CD4-positive, alpha-beta T cell (primary cell): ENCODE measurements at regions not wholly inside any gene's neighbourhood (a gene's known extent, or its start where the extent isn't known, plus 50 kb on each side); places are given as distances from the start of the nearest gene placed in this dataset.

Source experiments
- ATAC-seq: fragments of 200-7000 bp; cut with Tn5 transposase; one replicate; pipeline ENCODE4 v1.10.0; 2022; ENCODE audit warnings: mild to moderate bottlenecking; ENCODE audit not compliant: poor library complexity
- CTCF ChIA-PET: fragments of 350-600 bp; sonication (Branson Sonifier 250); formaldehyde crosslinking; loops from one replicate; lab custom pipeline; 2021; ENCODE audit warnings: antibody characterized with exemption, inconsistent platforms; lab: Charles Lee
- POLR2A ChIA-PET: fragments of 350-600 bp; sonication (Branson Sonifier 250); formaldehyde crosslinking; loops from one replicate; lab custom pipeline; 2021; ENCODE audit warnings: antibody characterized with exemption, inconsistent platforms; lab: Charles Lee
- DNase-seq, 14 experiments: peaks; one replicate each; pipeline ENCODE4 v3.0.0-alpha.2; 2013 to 2020; ENCODE audit warnings: mixed read lengths in 2 of 14
- H3K27ac ChIP-seq, 2 donors: one replicate each; pipeline versions ENCODE4 v1.5.1 to v1.7.0; 2013; ENCODE audit warnings: low read length in 2 of 2, low read depth in 1 of 2, mild to moderate bottlenecking in 1 of 2
- H3K27me3 ChIP-seq, 2 experiments: 1 replicate in 1 of 2; 2 replicates in 1 of 2; pipeline versions ENCODE4 v1.6.1 to v1.7.0; 2013; ENCODE audit warnings: low read length in 2 of 2, control low read depth in 1 of 2, mild to moderate bottlenecking in 1 of 2, moderate library complexity in 1 of 2; ENCODE audit not compliant: insufficient read depth in 2 of 2, control insufficient read depth in 1 of 2
- H3K36me3 ChIP-seq: one replicate; pipeline ENCODE4 v1.6.1; 2013; ENCODE audit warnings: low read length, control low read depth; ENCODE audit not compliant: insufficient read depth
- H3K4me1 ChIP-seq: one replicate; pipeline ENCODE4 v1.6.1; 2013; ENCODE audit warnings: low read length, control low read depth; ENCODE audit not compliant: insufficient read depth
- H3K4me3 ChIP-seq: one replicate; pipeline ENCODE4 v1.5.1; 2013; ENCODE audit warnings: mild to moderate bottlenecking, low read length, moderate library complexity
- H3K9me3 ChIP-seq, 2 experiments: 1 replicate in 1 of 2; 2 replicates in 1 of 2; pipeline versions ENCODE4 v1.6.1 to v1.7.0; 2013; ENCODE audit warnings: low read length in 2 of 2, mild to moderate bottlenecking in 2 of 2, control low read depth in 1 of 2, moderate library complexity in 1 of 2; ENCODE audit not compliant: control insufficient read depth in 1 of 2, insufficient read depth in 1 of 2
- H3K27ac Mint-ChIP-seq: one replicate; pipeline ENCODE4 v1.8.0; 2020; ENCODE audit warnings: mixed read lengths
- H3K27me3 Mint-ChIP-seq: one replicate; pipeline ENCODE4 v1.8.0; 2021; ENCODE audit warnings: mixed read lengths
- H3K36me3 Mint-ChIP-seq: one replicate; pipeline ENCODE4 v1.8.0; 2021; ENCODE audit warnings: low read depth, mixed read lengths
- H3K4me1 Mint-ChIP-seq: one replicate; pipeline ENCODE4 v1.8.0; 2021; ENCODE audit warnings: low read depth, mixed read lengths
- H3K4me3 Mint-ChIP-seq: one replicate; pipeline ENCODE4 v1.8.0; 2020; ENCODE audit warnings: mild to moderate bottlenecking, mixed read lengths
- H3K9me3 Mint-ChIP-seq: one replicate; pipeline ENCODE4 v1.8.0; 2020; ENCODE audit warnings: mixed read lengths
- intact Hi-C, 2 experiments: fragments of 100-400 bp; cut with DNase I in 1 of 2; cut with micrococcal nuclease in 1 of 2; formaldehyde crosslinking; loops; one replicate each; pipeline versions ENCODE4 v1.15.1 to v1.9.0; 2023 to 2025; cut with DNase I, micrococcal nuclease
- TF ChIP-seq, protein P1 (sequence below): fragments of 200-600 bp; IDR thresholded peaks from one replicate; pipeline ENCODE4 v1.8.0; 2022; ENCODE audit warnings: antibody characterized with exemption, mild to moderate bottlenecking

DNA sequence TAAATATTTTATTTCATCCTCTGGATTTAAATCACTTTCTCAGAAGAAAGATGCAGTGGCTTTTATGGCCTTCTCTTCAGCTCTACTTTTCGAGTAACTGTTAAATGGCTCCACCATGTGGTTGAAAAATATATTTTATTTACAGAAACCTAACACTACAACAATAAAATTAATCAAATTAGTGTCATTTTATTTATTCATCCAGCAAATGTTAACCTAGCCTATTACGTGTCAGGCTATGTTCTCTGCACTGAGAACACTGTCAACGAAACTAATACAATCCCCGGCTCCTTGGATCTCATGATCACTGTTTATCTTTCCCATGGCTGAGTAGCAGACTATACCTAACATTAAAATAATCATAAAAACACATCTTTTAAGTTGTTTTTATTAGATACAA lies 148.0 kb upstream of the OSTN start:
- CTCF ChIA-PET, result no interaction called here

DNA sequence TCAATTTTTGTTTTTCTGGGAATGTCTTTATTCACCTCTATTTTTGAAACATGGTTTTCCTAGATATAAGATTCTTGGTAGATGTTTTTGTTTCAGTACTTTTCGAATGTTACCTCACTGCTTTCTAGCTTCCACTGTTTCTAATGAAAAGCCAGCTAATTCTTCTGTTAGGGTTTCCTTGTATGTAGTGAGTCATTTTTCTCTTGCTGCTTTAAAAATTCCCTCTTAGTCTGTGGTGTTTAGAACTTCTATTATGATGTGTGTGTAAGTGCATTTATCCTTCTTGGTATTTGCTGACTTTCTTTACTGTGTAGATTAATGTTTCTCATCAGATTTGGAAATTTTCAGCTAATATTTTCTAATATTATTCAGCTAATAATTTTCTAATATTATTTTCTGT lies 151.1 kb upstream of the OSTN start:
- no peaks in the 10 kb centered on the region for H3K36me3 ChIP-seq
- intact Hi-C loops, result no loop called here

More for the DNA sequence above, 148.0 kb upstream of the OSTN start:
- Histone ChIP-seq H3K27me3 (no peaks in the 10 kb centered on the region), H3K27ac (no peak overlapping the region), H3K4me1 (no peaks in the 10 kb centered on the region), H3K4me3 (no peak overlapping the region), H3K36me3 (no peaks in the 10 kb centered on the region), H3K9me3 (no peaks in the 10 kb centered on the region)
- ATAC-seq (no peak), DNase-seq (no peak)
- Mint-ChIP-seq H3K36me3 (no peaks in the 10 kb centered on the region), H3K9me3 (no peaks in the 10 kb centered on the region), H3K27me3 (no peaks in the 10 kb centered on the region), H3K4me3 (no peak overlapping the region), H3K27ac (no peak overlapping the region), H3K4me1 (no peaks in the 10 kb centered on the region)
- intact Hi-C loops, result loop anchor here in 1 of 2 experiments (5.0 kb wide), 1 partner anchor 1084 kb away; no protein-coding TSS in a partner anchor
- TF ChIP-seq, protein P1, sequence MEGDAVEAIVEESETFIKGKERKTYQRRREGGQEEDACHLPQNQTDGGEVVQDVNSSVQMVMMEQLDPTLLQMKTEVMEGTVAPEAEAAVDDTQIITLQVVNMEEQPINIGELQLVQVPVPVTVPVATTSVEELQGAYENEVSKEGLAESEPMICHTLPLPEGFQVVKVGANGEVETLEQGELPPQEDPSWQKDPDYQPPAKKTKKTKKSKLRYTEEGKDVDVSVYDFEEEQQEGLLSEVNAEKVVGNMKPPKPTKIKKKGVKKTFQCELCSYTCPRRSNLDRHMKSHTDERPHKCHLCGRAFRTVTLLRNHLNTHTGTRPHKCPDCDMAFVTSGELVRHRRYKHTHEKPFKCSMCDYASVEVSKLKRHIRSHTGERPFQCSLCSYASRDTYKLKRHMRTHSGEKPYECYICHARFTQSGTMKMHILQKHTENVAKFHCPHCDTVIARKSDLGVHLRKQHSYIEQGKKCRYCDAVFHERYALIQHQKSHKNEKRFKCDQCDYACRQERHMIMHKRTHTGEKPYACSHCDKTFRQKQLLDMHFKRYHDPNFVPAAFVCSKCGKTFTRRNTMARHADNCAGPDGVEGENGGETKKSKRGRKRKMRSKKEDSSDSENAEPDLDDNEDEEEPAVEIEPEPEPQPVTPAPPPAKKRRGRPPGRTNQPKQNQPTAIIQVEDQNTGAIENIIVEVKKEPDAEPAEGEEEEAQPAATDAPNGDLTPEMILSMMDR, result peak; percentile 14
- POLR2A ChIA-PET, result no interaction called here

GRCh38 chr3:191030929-191031328 lies 168.1 kb upstream of the OSTN start:
- no peak for ATAC-seq
- no peaks in the 10 kb centered on the region for H3K36me3 Mint-ChIP-seq
- CTCF ChIA-PET, result no interaction called here

More for the DNA sequence above, 151.1 kb upstream of the OSTN start:
- no peaks in the 10 kb centered on the region for H3K4me1 ChIP-seq
- TF ChIP-seq, protein P1, result no peak
- Mint-ChIP-seq H3K9me3 (no peaks in the 10 kb centered on the region), H3K27ac (no peak overlapping the region), H3K4me3 (no peak overlapping the region), H3K4me1 (no peaks in the 10 kb centered on the region), H3K27me3 (no peaks in the 10 kb centered on the region), H3K36me3 (no peaks in the 10 kb centered on the region)
- no peaks in the 10 kb centered on the region for H3K9me3 ChIP-seq
- ChIA-PET CTCF (no interaction called here), POLR2A (no interaction called here)
- H3K4me3 ChIP-seq, result no peak overlapping the region
- no peaks in the 10 kb centered on the region for H3K27me3 ChIP-seq
- DNase-seq (no peak), ATAC-seq (no peak)
- H3K27ac ChIP-seq, result no peak overlapping the region

More at GRCh38 chr3:191030929-191031328, 168.1 kb upstream of the OSTN start:
- Histone ChIP-seq H3K27ac (no peak overlapping the region), H3K9me3 (no peaks in the 10 kb centered on the region), H3K4me3 (no peak overlapping the region), H3K36me3 (no peaks in the 10 kb centered on the region), H3K27me3 (no peaks in the 10 kb centered on the region), H3K4me1 (no peaks in the 10 kb centered on the region)
- Mint-ChIP-seq H3K4me1 (no peaks in the 10 kb centered on the region), H3K9me3 (no peaks in the 10 kb centered on the region), H3K27ac (no peak overlapping the region), H3K4me3 (no peak overlapping the region), H3K27me3 (no peaks in the 10 kb centered on the region)
- POLR2A ChIA-PET, result no interaction called here
- no peak for DNase-seq
- intact Hi-C loops, result no loop called here
- TF ChIP-seq, protein P1, result no peak
